ENCODE measurements at regions not wholly inside any gene's neighbourhood (a gene's known extent, or its start where the extent isn't known, plus 50 kb on each side); places are given as distances from the start of the nearest gene placed in this dataset.

GRCh38 chr9:89984214-89984613 lies 379.4 kb downstream of the GADD45G start:
- no peak for DNase-seq

DNA sequence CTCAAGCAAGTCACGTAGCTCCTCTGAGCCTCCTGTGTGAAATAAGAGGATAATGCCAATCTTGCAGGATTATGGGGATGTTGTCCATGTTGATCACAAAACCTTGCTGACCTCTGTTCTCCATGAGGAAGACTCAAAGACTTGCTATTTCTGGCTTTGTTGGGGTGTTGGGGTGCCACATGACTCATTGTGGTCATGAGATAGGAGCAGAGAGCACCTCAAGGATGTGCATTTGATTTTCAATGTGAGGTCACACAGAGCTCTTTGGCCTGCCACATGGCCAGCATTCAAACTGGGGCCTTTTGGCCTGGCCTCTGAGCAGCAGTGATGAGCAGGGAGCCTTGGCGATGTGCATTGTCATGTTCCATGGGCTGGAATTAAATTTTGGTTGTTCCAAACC lies 380.3 kb downstream of the GADD45G start:
- no peak for DNase-seq

GRCh38 chr9:89986190-89986589 lies 381.4 kb downstream of the GADD45G start:
- peak; percentile 74 for DNase-seq

DNA sequence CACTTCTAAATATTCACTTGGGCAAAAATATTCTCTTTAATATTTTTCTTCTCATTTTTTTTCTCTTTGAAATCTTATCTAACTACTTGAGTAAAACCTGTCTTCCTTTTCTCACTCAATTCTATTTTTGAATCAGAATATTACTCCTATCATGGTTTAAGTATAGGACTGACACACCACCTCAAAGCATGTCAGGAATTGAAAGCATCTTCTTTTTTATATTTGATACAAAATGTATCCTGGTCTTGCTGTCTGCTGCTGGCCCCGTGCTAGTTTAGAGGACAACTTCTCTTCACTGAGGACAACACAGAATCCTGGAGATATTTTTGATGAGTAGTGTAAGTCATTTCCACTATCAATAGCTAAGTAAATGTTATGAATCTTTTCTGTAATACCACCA lies 383.6 kb downstream of the GADD45G start:
- no peak for DNase-seq

DNA sequence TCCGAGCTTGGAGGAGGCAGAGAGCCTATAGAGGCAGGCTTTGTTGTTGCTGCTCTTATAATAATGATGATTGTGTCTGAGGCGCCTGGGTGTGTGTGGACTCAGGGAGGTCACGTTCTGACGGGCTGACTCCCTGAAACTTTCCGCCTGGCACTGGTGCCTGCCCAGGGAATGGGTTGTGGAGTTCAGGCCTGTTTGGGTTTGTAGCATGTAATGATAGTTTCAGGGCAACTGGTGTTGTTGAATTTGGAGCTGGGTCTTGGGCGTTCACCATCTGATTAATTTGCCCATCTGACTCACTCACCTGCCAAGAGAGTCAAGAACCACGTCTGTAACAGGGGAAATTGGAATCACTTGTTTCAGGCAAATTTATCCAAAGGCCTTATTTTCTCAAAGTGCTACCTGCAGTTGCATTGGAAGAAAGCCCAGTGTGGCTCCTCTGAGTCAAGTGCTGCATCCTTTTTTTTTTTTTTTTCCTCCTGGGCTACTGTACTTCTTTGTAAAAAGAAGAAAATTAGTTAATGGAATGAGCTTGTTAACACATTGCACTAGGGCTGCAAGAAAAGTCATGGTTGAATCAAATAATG lies 386.5 kb downstream of the GADD45G start:
- no peak for DNase-seq

GRCh38 chr9:89992326-89993198 lies 387.8 kb downstream of the GADD45G start:
- DNase-seq, result no peak

DNA sequence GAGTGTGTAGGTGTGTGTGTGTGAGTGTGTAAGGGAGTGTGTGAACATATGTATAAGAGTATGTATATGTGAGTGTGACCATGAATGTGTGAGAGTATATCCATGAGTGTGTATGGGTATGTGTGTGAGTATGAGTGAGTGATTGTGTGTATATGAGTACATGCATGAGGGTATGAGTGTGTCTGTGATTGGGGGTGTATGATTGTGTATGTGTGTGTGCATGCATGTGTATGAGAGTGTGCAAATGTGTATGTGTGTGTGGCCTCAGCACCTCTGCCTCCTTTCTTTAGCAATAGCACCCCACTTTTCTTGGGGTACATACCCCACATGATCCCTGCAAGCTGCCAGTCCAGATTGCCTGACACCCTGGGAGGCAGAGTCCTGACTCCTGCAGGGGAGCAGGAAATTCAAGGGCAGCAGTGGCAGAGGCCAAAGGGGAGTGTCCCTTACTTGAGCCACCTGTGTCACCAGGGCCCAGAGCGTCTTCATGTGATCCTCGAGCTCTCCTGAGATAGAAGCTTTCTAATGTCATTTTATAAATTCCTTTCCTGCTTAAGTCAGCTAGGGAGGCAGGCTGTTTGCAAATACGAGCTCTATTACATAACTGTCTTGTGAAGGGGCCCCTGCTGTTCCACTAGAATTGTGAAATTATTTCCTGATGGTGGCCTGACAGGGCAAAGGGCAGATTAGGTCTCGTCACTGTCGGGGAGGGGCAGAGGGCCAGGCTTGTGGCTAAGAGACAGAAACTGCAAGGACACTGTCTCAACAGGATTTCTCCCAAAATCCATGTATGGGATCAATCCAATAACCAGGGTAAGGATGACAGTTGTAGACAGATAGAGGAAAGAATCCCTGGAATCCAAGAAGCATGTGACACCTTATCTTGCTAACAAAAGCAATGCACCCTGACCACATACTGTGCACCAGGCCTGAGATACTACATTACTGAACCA lies 389.1 kb downstream of the GADD45G start:
- no peak for DNase-seq

DNA sequence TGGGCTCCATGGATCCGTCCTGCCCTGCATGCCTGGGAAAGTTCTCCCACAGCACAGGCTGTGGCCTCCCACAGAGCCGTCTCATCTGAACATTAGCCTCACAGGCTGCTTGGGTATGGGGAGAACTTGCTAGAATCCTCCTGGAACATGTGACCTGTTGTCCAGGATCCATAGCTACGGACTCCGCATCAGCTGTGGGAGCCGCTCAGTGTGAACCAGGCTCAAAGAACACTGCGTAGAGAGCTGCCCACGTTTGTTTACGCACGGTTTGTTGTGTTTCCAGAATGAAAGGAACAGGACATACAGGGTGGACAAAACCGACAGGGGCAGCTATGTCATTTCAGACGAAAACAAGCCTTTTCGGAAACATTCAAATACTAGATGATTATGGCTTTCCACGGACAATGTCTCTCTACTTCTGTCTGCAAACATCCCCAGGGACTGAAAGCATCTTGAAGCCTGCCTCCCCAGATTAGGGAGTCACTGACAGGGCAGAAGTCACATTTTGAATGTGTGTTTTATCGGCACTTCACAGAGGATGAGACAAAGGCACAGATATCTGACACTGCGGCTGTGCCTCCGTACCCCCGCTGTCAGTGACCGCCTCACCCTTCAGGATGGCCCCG lies 390.3 kb downstream of the GADD45G start:
- DNase-seq, result no peak

GRCh38 chr9:89996116-89996515 lies 391.3 kb downstream of the GADD45G start:
- DNase-seq, result no peak

- DNase-seq, result peak; percentile 10
Observed at GRCh38 chr9:89996773-89997172, 392.0 kb downstream of the GADD45G start.

DNA sequence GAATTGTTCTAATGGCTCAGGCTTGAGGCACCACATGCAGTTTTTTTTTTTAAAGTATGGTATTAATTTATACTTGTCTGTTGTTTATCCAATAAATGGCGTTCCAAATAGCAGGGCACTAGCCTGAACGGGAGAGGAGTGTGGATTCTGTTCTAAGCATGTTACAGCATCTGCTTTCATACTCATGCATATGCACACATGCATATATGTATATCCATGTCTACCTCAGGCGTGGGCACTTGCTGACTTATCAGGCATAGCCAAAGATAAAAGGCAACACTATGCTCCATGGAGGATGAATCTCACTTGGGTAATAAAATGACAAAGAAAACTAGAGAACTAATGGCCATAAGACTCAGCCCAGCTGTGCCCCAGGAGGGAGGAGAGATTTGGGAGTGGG lies 393.8 kb downstream of the GADD45G start:
- DNase-seq, result no peak

DNA sequence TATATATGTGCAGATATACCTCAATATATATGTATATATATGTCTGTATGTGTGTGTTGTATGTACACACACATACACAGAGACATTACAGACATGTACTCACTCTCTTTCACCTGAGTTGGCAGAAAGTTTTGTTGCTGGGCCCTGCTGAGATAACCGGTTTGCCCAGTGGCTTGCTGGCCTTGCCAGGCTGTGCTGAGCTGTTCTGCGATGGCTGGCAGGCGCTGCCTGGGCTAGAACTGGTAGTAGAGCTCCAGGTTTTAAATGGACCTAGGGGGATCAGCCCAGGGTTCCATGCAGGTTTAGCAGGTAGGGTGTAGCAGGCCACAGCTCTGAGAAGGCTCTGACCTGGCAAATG lies 394.3 kb downstream of the GADD45G start:
- DNase-seq, result no peak

DNA sequence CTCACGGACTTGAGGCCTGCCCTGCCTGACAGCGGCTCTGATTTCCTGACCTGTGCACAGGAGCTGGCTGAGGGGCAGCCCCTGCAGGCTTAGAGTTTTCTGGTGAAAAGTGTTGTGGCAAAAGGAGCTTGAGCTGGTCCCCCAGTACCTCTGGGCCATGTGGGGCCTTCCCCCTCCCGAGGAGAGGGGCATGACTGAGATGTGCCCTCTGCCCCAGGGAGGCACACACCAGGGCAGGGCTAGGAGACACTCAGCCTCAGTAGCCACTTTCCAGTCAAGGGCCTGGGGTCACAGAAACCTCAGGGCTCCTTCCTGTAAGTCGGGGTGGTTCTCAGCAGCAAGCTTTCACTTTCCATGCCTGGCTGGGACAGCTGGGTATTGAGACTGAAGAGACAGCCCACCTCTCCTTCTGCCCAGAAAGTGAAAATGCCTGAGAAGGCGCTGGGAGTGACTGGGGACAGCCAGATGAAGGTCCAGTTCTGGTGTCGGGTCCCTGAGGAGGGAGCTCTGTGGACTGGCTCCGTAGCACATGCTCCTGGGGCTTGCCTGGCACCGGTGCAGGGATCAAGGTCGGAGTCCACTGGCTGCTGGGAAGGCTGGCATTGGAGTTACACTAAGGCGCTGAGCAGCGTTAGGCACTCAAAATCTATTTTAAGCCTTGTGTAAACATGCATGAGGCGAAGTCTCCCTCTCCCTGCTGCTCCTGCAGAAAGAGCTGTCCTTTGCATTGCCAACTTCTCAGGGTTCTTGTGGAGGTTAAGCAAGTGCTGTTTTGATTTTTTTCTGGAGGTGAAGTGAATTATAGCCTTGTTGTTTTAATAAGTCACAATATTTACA lies 394.9 kb downstream of the GADD45G start:
- DNase-seq, result peak; percentile 72

DNA sequence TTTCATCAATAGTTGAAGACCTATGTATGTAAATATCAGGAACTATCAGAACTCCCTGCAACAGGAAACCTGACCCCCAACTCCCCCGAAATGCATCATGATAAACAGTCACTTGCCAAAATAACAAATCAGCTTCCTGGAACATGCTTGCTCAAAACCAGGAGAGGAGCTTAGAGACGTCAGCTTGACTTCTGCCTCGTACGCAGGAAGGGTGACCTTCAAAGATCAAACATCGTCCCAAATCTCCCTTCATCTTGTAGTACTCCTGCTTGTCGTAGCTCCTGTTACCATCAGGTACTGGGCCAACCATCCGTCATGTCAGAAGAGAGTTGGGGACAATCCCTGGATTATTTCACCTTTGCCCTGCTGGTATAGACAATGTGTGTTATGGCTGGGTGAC lies 396.1 kb downstream of the GADD45G start:
- DNase-seq, result no peak

GRCh38 chr9:90001747-90002146 lies 396.9 kb downstream of the GADD45G start:
- no peak for DNase-seq

DNA sequence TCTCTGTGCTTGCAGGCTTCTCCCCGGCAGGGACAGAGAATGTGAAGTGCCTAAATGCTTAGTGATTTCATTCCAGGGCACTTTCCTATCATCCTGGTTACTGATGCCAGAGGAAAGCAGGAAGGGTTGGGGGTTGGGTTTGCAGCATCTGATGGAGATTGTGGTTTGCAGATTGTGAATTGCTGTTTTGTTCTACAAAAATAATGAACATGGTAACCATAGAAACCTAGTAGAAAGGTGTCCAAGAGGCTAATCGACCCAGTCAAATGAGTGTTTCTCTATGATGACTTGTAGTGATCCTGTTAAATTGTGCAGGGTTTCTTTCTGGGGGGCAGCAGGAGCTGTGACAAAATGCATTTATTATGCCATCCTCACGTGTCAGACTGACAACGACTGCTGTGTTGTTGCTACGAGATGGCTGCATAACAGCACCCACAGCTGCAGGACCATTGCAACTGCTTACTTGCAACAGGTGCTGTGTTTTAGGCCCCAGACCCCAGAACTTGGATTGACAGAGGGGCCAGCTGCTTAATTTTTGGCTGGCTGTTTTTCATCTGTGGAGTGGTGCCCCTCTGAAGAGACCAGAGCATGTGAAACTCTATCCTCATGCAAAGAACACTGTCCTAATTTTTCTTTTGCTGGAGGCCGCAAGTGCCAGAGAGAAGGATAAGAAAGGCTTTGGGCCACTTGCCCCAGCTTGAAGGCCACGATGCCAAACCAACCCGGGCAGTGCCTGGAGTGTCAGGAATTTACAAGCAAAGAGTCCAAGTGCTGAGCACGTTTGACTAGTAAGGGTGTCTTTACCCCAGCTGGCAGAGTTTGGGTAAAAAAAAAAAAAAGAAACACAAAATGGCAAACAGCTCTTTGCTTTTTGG lies 397.8 kb downstream of the GADD45G start:
- DNase-seq, result no peak

DNA sequence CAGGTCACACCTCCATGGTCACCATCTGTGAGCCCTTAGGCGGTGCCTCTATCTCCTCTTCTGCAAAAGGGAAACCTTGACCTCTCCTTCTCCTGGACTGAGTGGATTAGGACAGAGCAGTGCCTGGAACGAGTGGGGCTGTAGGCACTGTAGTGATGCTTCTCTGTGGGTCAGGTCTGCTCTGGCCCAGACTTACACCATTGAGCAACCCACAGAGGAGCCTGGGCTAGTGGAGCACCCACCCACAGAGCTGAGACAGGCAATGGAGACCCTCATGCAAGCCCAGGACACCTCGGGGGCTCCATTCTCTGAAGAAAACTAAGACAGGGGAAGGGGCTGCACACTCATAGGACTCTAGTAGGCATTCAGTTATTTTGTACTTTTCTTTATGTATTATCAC lies 400.6 kb downstream of the GADD45G start:
- DNase-seq, result no peak

DNA sequence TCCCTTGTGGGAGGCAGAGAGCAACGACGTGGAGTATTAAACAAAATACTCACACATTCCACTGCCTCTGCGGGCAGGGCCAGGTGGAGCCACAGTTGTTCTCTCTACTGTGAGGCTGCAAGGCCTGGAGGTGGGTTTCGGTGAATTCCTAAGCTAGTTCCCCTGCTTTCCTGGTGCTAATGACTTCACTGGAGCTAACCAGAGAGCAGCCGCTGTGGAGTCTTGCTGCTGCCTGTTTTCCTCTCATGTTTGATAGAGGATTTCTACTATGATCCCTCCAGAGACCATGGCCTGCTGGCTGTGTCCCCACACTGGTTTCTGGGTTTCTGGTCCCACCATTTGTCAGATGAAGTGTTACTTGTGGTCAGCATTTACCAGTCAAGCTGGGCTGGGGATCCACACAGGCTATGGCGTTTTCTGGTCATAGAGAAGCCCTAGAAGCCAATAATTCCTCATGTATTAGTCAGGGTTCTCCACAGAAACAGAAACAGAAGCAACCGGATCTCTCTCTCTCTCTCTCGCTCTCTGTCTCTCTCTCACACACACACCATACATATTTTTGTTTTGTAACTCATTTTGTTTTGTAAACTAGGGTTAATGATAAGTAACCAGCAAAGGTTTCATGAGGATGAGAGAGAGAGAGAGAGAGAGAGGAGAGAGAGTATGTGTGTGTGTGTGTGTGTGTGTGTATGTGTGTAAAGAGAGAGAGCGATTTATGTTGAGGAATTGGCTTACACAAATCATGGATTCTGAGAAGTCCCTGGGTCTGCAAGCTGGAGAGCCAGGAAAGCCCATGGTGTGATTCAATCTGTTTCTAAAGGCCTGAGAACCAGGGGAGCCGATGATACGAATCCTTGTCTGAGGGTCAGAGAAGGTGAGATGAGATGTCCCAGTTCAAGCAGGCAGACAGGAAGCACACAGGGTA lies 403.0 kb downstream of the GADD45G start:
- no peak for DNase-seq

DNA sequence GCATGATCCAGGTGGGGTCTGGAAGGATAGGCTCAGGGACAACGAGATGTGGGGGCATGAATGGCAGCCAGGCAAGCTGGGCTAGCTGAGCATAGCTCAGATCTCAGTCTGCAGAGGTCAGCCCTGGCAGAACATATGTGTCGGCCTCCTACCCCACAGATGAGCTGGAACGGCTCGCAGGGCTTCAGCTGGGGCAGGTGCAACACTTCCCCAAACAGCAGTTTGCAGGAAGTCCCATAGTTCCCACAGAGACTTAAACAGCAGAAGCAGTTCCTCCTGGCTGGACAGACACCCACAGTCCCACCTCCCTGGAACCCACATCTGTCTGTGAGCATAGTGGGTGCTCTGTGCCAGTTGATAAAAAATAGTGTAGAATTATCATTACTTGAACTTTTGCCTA lies 404.6 kb downstream of the GADD45G start:
- DNase-seq, result no peak

DNA sequence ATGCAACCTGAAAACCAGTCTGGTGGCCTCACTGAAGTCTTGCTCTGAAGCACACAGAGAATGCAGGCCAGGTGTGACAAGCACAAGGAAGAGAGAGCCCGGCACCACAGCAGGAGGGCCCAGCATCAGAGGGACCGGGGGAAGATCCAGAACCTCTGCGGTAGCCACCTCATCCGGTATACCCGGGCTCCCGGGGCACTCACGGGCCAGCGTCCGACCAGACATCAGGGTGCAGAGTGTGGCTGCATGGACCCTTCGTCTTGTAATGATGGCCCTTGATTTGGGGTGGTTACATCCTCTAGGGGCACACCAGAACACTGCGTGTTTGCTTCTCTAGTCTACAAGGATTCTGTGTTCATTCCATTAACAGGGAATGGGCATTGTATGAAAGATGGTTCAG lies 406.0 kb downstream of the GADD45G start:
- DNase-seq, result no peak
